ENCODE measurements at regions not wholly inside any gene's neighbourhood (a gene's known extent, or its start where the extent isn't known, plus 50 kb on each side); places are given as distances from the start of the nearest gene placed in this dataset.

DNA sequence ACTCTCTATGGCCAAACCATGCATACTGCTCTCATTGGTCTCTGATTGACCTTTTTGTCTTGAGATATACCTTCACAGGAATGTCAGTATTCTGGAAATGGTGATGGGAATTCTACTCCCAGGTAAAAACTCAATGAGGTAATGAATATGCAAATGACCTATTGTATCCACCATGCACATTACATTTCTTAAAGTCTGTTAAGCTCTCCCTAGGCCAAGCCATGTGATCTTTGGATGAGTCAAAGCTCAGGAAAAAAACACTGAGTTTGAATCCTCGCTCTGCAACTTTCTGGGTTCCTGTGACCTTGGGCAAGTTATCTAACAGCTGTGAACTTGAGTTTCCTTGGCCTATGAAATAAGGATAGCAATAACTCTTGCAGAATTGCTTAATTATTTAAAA, 175.4 kb downstream of the PPP1R2C start:
- Histone ChIP-seq H3K36me3 (replicated peaks) (no peaks in the 10 kb centered on the region), H3K9me3 (no peaks in the 10 kb centered on the region), H3K4me3 (no peak overlapping the region), H3K27me3 (ENCODE audit: low read depth) (no peaks in the 10 kb centered on the region; the same call in 1 of the 2 replicates), H3K4me1 (no peaks in the 10 kb centered on the region)
- in situ Hi-C loops (cut with MboI; ENCODE audit: low sequenced_read_pairs) = no loop called here
- DNase-seq (ENCODE audit: low spot score in 2 of 2) = no peak

GRCh38 chrX:42602136-42602535, 175.8 kb downstream of the PPP1R2C start:
- DNase-seq (ENCODE audit: low spot score in 2 of 2) = no peak
- Histone ChIP-seq H3K4me1 (peaks cover 2% of the 10 kb centered on the region), H3K27me3 (ENCODE audit: low read depth) (no peaks in the 10 kb centered on the region; the same call in 1 of the 2 replicates), H3K4me3 (no peak overlapping the region), H3K36me3 (replicated peaks) (no peaks in the 10 kb centered on the region), H3K9me3 (no peaks in the 10 kb centered on the region)
- in situ Hi-C loops (cut with MboI; ENCODE audit: low sequenced_read_pairs) = no loop called here

DNA sequence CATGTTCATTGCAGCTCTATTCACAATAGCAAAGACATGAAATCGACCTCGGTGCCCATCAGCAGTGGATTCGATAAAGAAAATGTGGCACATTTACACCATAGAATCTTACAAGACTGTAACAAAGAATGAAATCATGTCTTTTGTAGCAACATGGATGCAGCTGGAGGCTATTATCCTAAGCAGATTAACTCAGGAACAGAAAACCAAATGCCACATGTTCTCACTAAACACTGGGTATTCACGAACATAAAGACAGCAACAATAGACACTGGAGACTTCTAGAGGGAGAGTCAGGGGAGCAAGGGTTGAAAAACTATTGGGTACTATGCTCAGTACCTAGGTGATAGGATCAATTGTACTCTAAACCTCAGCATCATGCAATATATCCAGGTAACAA, 180.5 kb downstream of the PPP1R2C start:
- DNase-seq (ENCODE audit: low spot score in 2 of 2) = peak; percentile 41 to 82
- in situ Hi-C loops (cut with MboI; ENCODE audit: low sequenced_read_pairs) = no loop called here
- peaks cover 7% of the 10 kb centered on the region for H3K4me1 ChIP-seq
- no peaks in the 10 kb centered on the region for H3K9me3 ChIP-seq
- H3K36me3 ChIP-seq (replicated peaks) = no peaks in the 10 kb centered on the region
- no peaks in the 10 kb centered on the region; the same call in 1 of the 2 replicates for H3K27me3 ChIP-seq (ENCODE audit: low read depth)
- H3K4me3 ChIP-seq = no peak overlapping the region

GRCh38 chrX:42585842-42586621, 191.9 kb downstream of the PPP1R2C start:
- H3K9me3 ChIP-seq = no peaks in the 10 kb centered on the region
- no peaks in the 10 kb centered on the region for H3K4me1 ChIP-seq
- H3K27me3 ChIP-seq (ENCODE audit: low read depth) = no peaks in the 10 kb centered on the region
- in situ Hi-C loops (cut with MboI; ENCODE audit: low sequenced_read_pairs) = no loop called here
- H3K4me3 ChIP-seq = no peak overlapping the region
- no peaks in the 10 kb centered on the region for H3K36me3 ChIP-seq (replicated peaks)
- no peak for DNase-seq (ENCODE audit: low spot score in 2 of 2)

GRCh38 chrX:42577936-42578470, 200.0 kb downstream of the PPP1R2C start:
- Histone ChIP-seq H3K4me3 (no peak overlapping the region), H3K4me1 (no peaks in the 10 kb centered on the region), H3K36me3 (replicated peaks) (no peaks in the 10 kb centered on the region), H3K9me3 (no peaks in the 10 kb centered on the region), H3K27me3 (ENCODE audit: low read depth) (no peaks in the 10 kb centered on the region)
- in situ Hi-C loops (cut with MboI; ENCODE audit: low sequenced_read_pairs) = no loop called here
- DNase-seq (ENCODE audit: low spot score in 2 of 2) = no peak

- Histone ChIP-seq H3K9me3 (no peaks in the 10 kb centered on the region), H3K4me1 (no peaks in the 10 kb centered on the region; the same call in 1 of the 2 replicates), H3K27me3 (ENCODE audit: low read depth) (no peaks in the 10 kb centered on the region), H3K4me3 (no peak overlapping the region), H3K36me3 (replicated peaks) (no peaks in the 10 kb centered on the region)
- no peak for DNase-seq (ENCODE audit: low spot score in 2 of 2)
- in situ Hi-C loops (cut with MboI; ENCODE audit: low sequenced_read_pairs) = no loop called here
Measured at GRCh38 chrX:42567268-42567667, 210.7 kb downstream of the PPP1R2C start.

DNA sequence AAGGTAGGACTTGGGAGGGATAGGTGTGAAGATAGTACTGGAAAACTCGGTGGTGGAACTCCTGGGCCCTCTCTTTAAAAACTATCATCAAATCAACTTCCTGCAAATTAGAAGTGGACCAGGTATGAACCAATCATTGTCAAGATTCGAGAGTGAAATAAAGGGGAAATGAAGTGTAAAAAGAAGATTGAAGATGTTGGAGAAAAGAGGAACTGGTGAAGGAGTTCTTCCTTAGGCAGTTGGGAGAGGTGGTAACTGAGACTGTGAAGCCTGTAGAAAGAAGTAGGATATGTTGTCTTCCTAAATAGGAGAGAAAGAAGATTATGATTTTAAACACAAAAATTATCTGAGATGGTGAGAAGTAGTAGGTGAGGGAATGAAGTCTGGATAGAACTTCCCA, 212.2 kb downstream of the PPP1R2C start:
- Histone ChIP-seq H3K36me3 (replicated peaks) (no peaks in the 10 kb centered on the region), H3K27me3 (ENCODE audit: low read depth) (no peaks in the 10 kb centered on the region), H3K4me1 (no peaks in the 10 kb centered on the region; the same call in 1 of the 2 replicates), H3K4me3 (no peak overlapping the region), H3K9me3 (no peaks in the 10 kb centered on the region)
- in situ Hi-C loops (cut with MboI; ENCODE audit: low sequenced_read_pairs) = no loop called here
- no peak for DNase-seq (ENCODE audit: low spot score in 2 of 2)

- H3K4me3 ChIP-seq = no peak overlapping the region
- in situ Hi-C loops (cut with MboI; ENCODE audit: low sequenced_read_pairs) = no loop called here
- no peak for DNase-seq (ENCODE audit: low spot score in 2 of 2)
- no peaks in the 10 kb centered on the region for H3K27me3 ChIP-seq (ENCODE audit: low read depth)
- no peaks in the 10 kb centered on the region for H3K9me3 ChIP-seq
- no peaks in the 10 kb centered on the region for H3K36me3 ChIP-seq (replicated peaks)
- no peaks in the 10 kb centered on the region for H3K4me1 ChIP-seq
Measured at GRCh38 chrX:42546800-42547199, 231.2 kb downstream of the PPP1R2C start.

DNA sequence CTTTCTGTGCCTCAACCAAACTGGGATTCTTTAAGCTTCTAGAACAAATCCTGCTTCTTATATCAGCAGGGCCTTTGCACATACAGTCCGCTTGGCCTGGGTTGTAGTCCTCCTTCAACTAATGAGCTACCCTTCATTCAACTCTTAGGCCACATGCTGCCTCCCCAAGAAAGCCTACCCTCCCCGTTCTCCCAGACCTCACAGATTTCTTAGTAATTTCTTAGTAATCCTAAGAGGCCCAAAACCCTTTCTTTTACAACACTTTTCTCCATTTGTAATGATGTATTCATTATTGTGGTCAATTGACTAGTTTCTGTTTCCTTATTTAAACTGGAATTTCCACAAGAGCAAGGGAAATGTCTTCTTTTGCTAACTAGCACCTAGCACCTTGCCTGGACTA, 233.1 kb downstream of the PPP1R2C start:
- Histone ChIP-seq H3K27me3 (ENCODE audit: low read depth) (no peaks in the 10 kb centered on the region), H3K4me1 (no peaks in the 10 kb centered on the region), H3K36me3 (replicated peaks) (no peaks in the 10 kb centered on the region), H3K4me3 (no peak overlapping the region), H3K9me3 (no peaks in the 10 kb centered on the region)
- DNase-seq (ENCODE audit: low spot score in 2 of 2) = no peak
- in situ Hi-C loops (cut with MboI; ENCODE audit: low sequenced_read_pairs) = no loop called here

DNA sequence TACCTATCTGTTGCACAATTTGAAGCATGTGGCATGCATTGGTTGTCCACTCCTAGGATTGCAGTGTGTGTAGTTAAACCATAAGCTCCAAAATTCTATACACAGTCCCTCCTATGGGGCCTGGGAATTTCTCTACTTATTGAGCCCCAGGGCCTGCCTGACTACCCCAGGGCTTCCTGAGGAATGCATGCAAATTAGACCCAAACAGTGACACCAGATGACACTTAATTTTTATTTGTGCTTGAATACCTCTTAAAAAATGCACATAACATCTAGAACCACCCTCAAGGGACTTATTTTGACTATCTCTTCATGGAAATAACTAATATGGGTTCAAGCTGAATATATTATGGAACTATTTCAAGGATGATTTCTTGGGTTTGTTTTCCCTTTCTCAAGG, 236.4 kb downstream of the PPP1R2C start:
- H3K9me3 ChIP-seq = no peaks in the 10 kb centered on the region
- H3K36me3 ChIP-seq (replicated peaks) = no peaks in the 10 kb centered on the region
- no peak overlapping the region for H3K4me3 ChIP-seq
- H3K4me1 ChIP-seq = no peaks in the 10 kb centered on the region
- in situ Hi-C loops (cut with MboI; ENCODE audit: low sequenced_read_pairs) = no loop called here
- no peaks in the 10 kb centered on the region for H3K27me3 ChIP-seq (ENCODE audit: low read depth)
- no peak for DNase-seq (ENCODE audit: low spot score in 2 of 2)

DNA sequence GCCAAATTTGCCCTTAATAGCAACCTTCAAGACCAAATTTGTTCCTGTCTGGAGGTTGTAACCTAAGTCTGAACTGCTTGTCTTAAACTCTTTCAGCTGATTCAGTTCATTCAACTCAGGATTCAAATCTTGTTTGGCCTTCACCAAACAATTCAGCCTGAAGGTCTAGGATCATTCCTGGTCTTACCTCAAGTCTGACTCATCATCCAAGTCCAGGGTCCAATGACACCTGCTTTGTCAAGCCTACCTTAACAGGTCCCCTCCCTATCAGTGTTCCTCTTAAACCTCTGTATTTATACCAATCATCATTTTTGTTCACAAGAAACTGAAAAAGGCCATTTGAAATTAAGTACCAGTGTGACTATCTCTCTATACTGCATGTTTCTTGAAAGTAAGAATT, 237.8 kb downstream of the PPP1R2C start:
- no peaks in the 10 kb centered on the region for H3K27me3 ChIP-seq (ENCODE audit: low read depth)
- no peak for DNase-seq (ENCODE audit: low spot score in 2 of 2)
- in situ Hi-C loops (cut with MboI; ENCODE audit: low sequenced_read_pairs) = no loop called here

DNA sequence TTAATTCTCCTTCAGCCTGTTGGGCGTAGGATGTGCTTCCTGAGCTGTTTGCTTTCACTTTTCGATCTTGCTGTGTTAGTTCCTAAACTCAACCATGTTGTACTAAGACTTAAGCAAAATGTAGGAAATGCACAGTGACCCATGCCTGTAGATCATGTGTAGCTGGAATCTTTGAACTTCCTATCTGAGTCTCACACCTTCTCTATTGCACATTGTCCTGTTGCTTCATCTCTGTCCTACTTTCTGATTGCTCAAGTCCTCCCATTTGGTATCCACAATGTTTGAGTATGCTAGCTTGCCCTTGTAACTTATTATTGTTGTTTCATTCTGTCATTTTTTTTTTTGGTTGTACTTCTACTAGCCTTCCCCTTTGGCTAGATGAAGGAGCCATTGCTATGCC, 239.6 kb downstream of the PPP1R2C start:
- no peak overlapping the region for H3K4me3 ChIP-seq
- no peaks in the 10 kb centered on the region for H3K4me1 ChIP-seq
- in situ Hi-C loops (cut with MboI; ENCODE audit: low sequenced_read_pairs) = no loop called here
- no peaks in the 10 kb centered on the region for H3K36me3 ChIP-seq (replicated peaks)
- no peaks in the 10 kb centered on the region for H3K9me3 ChIP-seq
- no peaks in the 10 kb centered on the region for H3K27me3 ChIP-seq (ENCODE audit: low read depth)
- no peak for DNase-seq (ENCODE audit: low spot score in 2 of 2)

More for the DNA sequence above, 237.8 kb downstream of the PPP1R2C start:
- Histone ChIP-seq H3K9me3 (no peaks in the 10 kb centered on the region), H3K36me3 (replicated peaks) (no peaks in the 10 kb centered on the region), H3K4me1 (no peaks in the 10 kb centered on the region), H3K4me3 (no peak overlapping the region)

- no peak for DNase-seq (ENCODE audit: low spot score in 2 of 2)
- in situ Hi-C loops (cut with MboI; ENCODE audit: low sequenced_read_pairs) = no loop called here
- Histone ChIP-seq H3K4me3 (no peak overlapping the region), H3K9me3 (no peaks in the 10 kb centered on the region), H3K4me1 (no peaks in the 10 kb centered on the region), H3K27me3 (ENCODE audit: low read depth) (no peaks in the 10 kb centered on the region), H3K36me3 (replicated peaks) (no peaks in the 10 kb centered on the region)
Measured at GRCh38 chrX:42536286-42536685, 241.7 kb downstream of the PPP1R2C start.

DNA sequence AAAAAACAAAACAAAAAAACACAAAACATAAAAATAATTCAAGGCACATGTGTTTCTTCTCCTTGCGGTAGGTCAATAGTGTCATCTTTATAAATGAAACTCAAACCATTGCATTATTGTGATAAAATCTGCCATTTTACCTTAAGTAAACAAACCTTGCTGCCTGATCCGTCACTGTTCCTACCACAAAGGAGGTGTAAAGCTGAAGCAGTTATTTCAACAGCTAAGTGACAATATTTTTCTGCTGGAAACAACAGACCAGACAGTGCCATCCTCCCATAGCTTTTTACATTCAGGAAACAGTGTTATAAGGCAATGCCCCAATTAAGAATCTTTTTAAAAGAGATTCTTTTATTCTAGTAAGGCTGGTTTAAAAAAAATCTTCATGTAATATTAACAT, 242.7 kb downstream of the PPP1R2C start:
- no peak for DNase-seq (ENCODE audit: low spot score in 2 of 2)
- no peaks in the 10 kb centered on the region for H3K4me1 ChIP-seq
- H3K27me3 ChIP-seq (ENCODE audit: low read depth) = no peaks in the 10 kb centered on the region
- in situ Hi-C loops (cut with MboI; ENCODE audit: low sequenced_read_pairs) = no loop called here
- H3K36me3 ChIP-seq (replicated peaks) = no peaks in the 10 kb centered on the region
- H3K4me3 ChIP-seq = no peak overlapping the region
- no peaks in the 10 kb centered on the region for H3K9me3 ChIP-seq

Measured in HAP-1 (cell line).